ENCODE measurements at regions not wholly inside any gene's neighbourhood (a gene's known extent, or its start where the extent isn't known, plus 50 kb on each side); places are given as distances from the start of the nearest gene placed in this dataset.
"Not testable (repeated sequence)": the region's sequence is repeated elsewhere in the genome, so short reads cannot be mapped to it uniquely, and the experiment has no call there.

DNA sequence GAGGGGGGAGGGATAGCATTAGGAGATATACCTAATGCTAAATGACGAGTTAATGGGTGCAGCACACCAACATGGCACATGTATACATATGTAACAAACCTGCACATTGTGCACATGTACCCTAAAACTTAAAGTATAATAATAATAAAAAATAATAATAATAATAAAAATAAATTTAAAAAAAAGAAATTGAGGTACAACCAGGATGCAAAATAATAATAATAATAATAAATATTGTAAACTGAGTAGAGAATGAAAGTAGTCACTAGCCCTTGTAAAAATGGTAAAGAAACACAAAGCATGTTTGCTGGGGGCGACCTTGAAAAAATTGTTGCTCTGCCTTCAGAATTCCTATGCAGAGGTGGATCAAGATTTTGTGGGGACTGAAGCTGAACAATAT lies 249.7 kb upstream of the RBMS3 start:
- not testable (repeated sequence) for H2BK15ac ChIP-seq (ENCODE audit: low read length); DNase-seq (ENCODE audit: low spot score); H3K27me3 ChIP-seq (ENCODE audit: control insufficient read depth in 3 of 3, insufficient read depth in 3 of 3, low read depth in 1 of 3, low read length in 3 of 3); H3K4me1 ChIP-seq (ENCODE audit: control insufficient read depth in 2 of 2, insufficient read depth in 1 of 2, low read depth in 1 of 2, low read length in 2 of 2); H2BK5ac ChIP-seq (ENCODE audit: low read length); H3K4me2 ChIP-seq (ENCODE audit: insufficient read depth, low read length, poor library complexity, severe bottlenecking); H2AK5ac ChIP-seq (ENCODE audit: low read depth, low read length); H2BK12ac ChIP-seq (ENCODE audit: low read length); H4K91ac ChIP-seq (ENCODE audit: low read depth, low read length, poor library complexity); H3K23ac ChIP-seq (ENCODE audit: low read depth, low read length, poor library complexity); H3K14ac ChIP-seq (ENCODE audit: low read length); H4K8ac ChIP-seq (ENCODE audit: low read depth, low read length); H3K9me3 ChIP-seq (replicated peaks in 1 of 2; ENCODE audit: control insufficient read depth in 2 of 2, insufficient read depth in 1 of 2, low read depth in 1 of 2, low read length in 2 of 2); H3K79me1 ChIP-seq (ENCODE audit: low read depth, low read length); H2AFZ ChIP-seq (ENCODE audit: low read length); H3K18ac ChIP-seq (ENCODE audit: low read length); H3K4me3 ChIP-seq (ENCODE audit: low read length in 2 of 2); H3K27ac ChIP-seq (replicated peaks; ENCODE audit: low read length); H3K36me3 ChIP-seq (replicated peaks in 1 of 2; ENCODE audit: control insufficient read depth in 2 of 2, insufficient read depth in 2 of 2, low read length in 2 of 2); H2BK120ac ChIP-seq (ENCODE audit: low read depth, low read length); H3K4ac ChIP-seq (ENCODE audit: low read length); H3K9ac ChIP-seq (ENCODE audit: low read depth, low read length, poor library complexity)
- WGBS, 2 donors (ENCODE audit: extremely low coverage in 2 of 2, insufficient read length in 2 of 2, insufficient replicate concordance in 1 of 2): no CpG with 5 or more reads among the region's 2 CpGs

DNA sequence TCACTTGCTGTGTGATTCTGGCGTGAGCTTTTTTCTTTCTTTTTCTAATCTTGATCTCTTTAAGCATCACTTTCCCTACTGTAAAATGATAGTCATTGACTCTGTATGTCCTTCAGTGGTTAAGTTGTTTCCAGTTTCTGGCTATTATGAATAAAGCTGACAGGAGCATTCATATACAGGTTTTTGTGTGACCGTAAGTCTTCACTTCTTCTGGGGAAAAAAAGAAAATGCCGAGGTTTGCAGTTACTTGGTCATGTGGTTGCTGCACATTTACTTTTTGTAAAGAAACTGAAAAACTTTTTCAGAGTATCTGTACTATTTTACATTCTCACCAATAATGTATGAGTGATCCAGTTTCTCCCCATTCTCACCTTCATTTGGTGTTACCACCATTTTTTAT lies 247.4 kb upstream of the RBMS3 start:
- H3K4me2 ChIP-seq (ENCODE audit: insufficient read depth, low read length, poor library complexity, severe bottlenecking): no peak overlapping the region
- WGBS, 2 donors (ENCODE audit: extremely low coverage in 2 of 2, insufficient read length in 2 of 2, insufficient replicate concordance in 1 of 2): no CpG with 5 or more reads among the region's 3 CpGs

DNA sequence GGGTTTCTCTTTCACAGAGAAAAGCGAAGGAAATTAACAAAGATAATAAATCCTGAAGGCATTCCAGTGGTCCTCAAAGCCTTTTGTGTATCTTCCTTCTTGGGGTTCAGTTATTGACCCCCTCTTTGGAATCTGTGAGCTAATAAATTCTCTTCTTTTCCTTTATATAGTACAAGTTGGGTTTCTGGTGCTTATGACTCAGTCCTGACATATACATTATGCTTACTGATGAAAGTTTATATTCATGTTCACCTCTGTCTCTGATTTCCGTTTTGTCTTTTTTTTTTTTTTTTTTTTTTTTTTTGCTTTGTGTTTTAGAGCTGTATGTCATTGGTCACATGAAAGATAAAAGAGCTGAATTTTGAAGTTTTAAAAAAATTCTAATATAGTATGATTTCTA lies 230.7 kb upstream of the RBMS3 start:
- no peak overlapping the region for H2BK15ac ChIP-seq (ENCODE audit: low read length)
- no peak overlapping the region for H2AK5ac ChIP-seq (ENCODE audit: low read depth, low read length)
- no peaks in the 10 kb centered on the region for H3K36me3 ChIP-seq (replicated peaks in 1 of 2; ENCODE audit: control insufficient read depth in 2 of 2, insufficient read depth in 2 of 2, low read length in 2 of 2)
- H3K4ac ChIP-seq (ENCODE audit: low read length): no peak overlapping the region
- no peak overlapping the region for H3K14ac ChIP-seq (ENCODE audit: low read length)
- no peak overlapping the region for H4K91ac ChIP-seq (ENCODE audit: low read depth, low read length, poor library complexity)
- no peaks in the 10 kb centered on the region for H3K79me1 ChIP-seq (ENCODE audit: low read depth, low read length)
- H2BK12ac ChIP-seq (ENCODE audit: low read length): no peak overlapping the region
- H3K27ac ChIP-seq (replicated peaks; ENCODE audit: low read length): no peak overlapping the region
- no peak overlapping the region for H3K4me2 ChIP-seq (ENCODE audit: insufficient read depth, low read length, poor library complexity, severe bottlenecking)
- H3K9ac ChIP-seq (ENCODE audit: low read depth, low read length, poor library complexity): no peak overlapping the region
- no peaks in the 10 kb centered on the region for H3K27me3 ChIP-seq (ENCODE audit: control insufficient read depth in 3 of 3, insufficient read depth in 3 of 3, low read depth in 1 of 3, low read length in 3 of 3)
- no peak for DNase-seq (ENCODE audit: low spot score)
- no peak overlapping the region for H3K4me3 ChIP-seq (ENCODE audit: low read length in 2 of 2)
- H3K9me3 ChIP-seq (replicated peaks in 1 of 2; ENCODE audit: control insufficient read depth in 2 of 2, insufficient read depth in 1 of 2, low read depth in 1 of 2, low read length in 2 of 2): no peaks in the 10 kb centered on the region
- no peak overlapping the region for H2BK5ac ChIP-seq (ENCODE audit: low read length)
- WGBS, 2 donors (ENCODE audit: extremely low coverage in 2 of 2, insufficient read length in 2 of 2, insufficient replicate concordance in 1 of 2): no CpG with 5 or more reads among the region's 2 CpGs
- no peak overlapping the region for H4K8ac ChIP-seq (ENCODE audit: low read depth, low read length)
- H3K18ac ChIP-seq (ENCODE audit: low read length): no peak overlapping the region
- no peak overlapping the region for H2BK120ac ChIP-seq (ENCODE audit: low read depth, low read length)
- no peak overlapping the region for H2AFZ ChIP-seq (ENCODE audit: low read length)
- no peaks in the 10 kb centered on the region for H3K4me1 ChIP-seq (ENCODE audit: control insufficient read depth in 2 of 2, insufficient read depth in 1 of 2, low read depth in 1 of 2, low read length in 2 of 2)
- no peak overlapping the region for H3K23ac ChIP-seq (ENCODE audit: low read depth, low read length, poor library complexity)

More for the DNA sequence above, 247.4 kb upstream of the RBMS3 start:
- Histone ChIP-seq H3K18ac (ENCODE audit: low read length) (no peak overlapping the region), H3K9me3 (replicated peaks in 1 of 2; ENCODE audit: control insufficient read depth in 2 of 2, insufficient read depth in 1 of 2, low read depth in 1 of 2, low read length in 2 of 2) (no peaks in the 10 kb centered on the region), H3K4ac (ENCODE audit: low read length) (no peak overlapping the region), H2AFZ (ENCODE audit: low read length) (no peak overlapping the region), H3K36me3 (replicated peaks in 1 of 2; ENCODE audit: control insufficient read depth in 2 of 2, insufficient read depth in 2 of 2, low read length in 2 of 2) (no peaks in the 10 kb centered on the region), H3K9ac (ENCODE audit: low read depth, low read length, poor library complexity) (no peak overlapping the region), H2BK12ac (ENCODE audit: low read length) (no peak overlapping the region), H3K23ac (ENCODE audit: low read depth, low read length, poor library complexity) (no peak overlapping the region), H3K27ac (replicated peaks; ENCODE audit: low read length) (no peak overlapping the region), H3K27me3 (ENCODE audit: control insufficient read depth in 3 of 3, insufficient read depth in 3 of 3, low read depth in 1 of 3, low read length in 3 of 3) (no peaks in the 10 kb centered on the region), H2BK120ac (ENCODE audit: low read depth, low read length) (no peak overlapping the region), H3K4me3 (ENCODE audit: low read length in 2 of 2) (no peak overlapping the region), H4K91ac (ENCODE audit: low read depth, low read length, poor library complexity) (no peak overlapping the region), H3K4me1 (ENCODE audit: control insufficient read depth in 2 of 2, insufficient read depth in 1 of 2, low read depth in 1 of 2, low read length in 2 of 2) (no peaks in the 10 kb centered on the region), H4K8ac (ENCODE audit: low read depth, low read length) (no peak overlapping the region), H2AK5ac (ENCODE audit: low read depth, low read length) (no peak overlapping the region), H3K14ac (ENCODE audit: low read length) (no peak overlapping the region), H3K79me1 (ENCODE audit: low read depth, low read length) (no peaks in the 10 kb centered on the region), H2BK5ac (ENCODE audit: low read length) (no peak overlapping the region), H2BK15ac (ENCODE audit: low read length) (no peak overlapping the region)
- no peak for DNase-seq (ENCODE audit: low spot score)

DNA sequence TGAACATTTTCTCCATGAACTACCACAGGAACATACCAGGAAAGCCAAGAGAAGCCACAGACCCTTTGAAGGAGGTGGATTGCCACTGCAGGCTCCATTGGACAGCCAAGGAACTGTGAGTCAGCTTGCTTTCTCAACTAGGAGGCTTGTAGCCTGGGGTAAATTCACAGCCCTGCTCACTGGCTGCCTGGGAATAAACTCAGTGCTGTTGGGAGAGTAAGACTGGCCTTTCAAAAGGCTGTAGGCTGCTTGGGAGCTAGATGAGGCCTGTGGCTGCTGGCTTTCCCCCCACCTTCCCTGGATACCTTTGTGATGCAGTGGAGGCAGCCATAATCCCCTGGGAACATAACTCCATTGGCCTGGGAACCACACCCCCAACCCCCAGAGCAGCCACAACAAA lies 223.5 kb upstream of the RBMS3 start:
- no peak overlapping the region for H2AK5ac ChIP-seq (ENCODE audit: low read depth, low read length)
- H3K4me1 ChIP-seq (ENCODE audit: control insufficient read depth in 2 of 2, insufficient read depth in 1 of 2, low read depth in 1 of 2, low read length in 2 of 2): peaks cover 0 to 3% of the 10 kb centered on the region in 2 donors
- no peak overlapping the region for H2BK120ac ChIP-seq (ENCODE audit: low read depth, low read length)
- H2BK5ac ChIP-seq (ENCODE audit: low read length): no peak overlapping the region
- H2BK15ac ChIP-seq (ENCODE audit: low read length): no peak overlapping the region
- no peak overlapping the region for H3K4ac ChIP-seq (ENCODE audit: low read length)
- H4K91ac ChIP-seq (ENCODE audit: low read depth, low read length, poor library complexity): no peak overlapping the region
- peaks cover 0 to 7% of the 10 kb centered on the region in 2 donors for H3K9me3 ChIP-seq (replicated peaks in 1 of 2; ENCODE audit: control insufficient read depth in 2 of 2, insufficient read depth in 1 of 2, low read depth in 1 of 2, low read length in 2 of 2)
- H3K14ac ChIP-seq (ENCODE audit: low read length): no peak overlapping the region
- no peak overlapping the region for H3K4me3 ChIP-seq (ENCODE audit: low read length in 2 of 2)
- no peak overlapping the region for H3K23ac ChIP-seq (ENCODE audit: low read depth, low read length, poor library complexity)
- no peak overlapping the region for H4K8ac ChIP-seq (ENCODE audit: low read depth, low read length)
- DNase-seq (ENCODE audit: low spot score): no peak
- no peaks in the 10 kb centered on the region for H3K36me3 ChIP-seq (replicated peaks in 1 of 2; ENCODE audit: control insufficient read depth in 2 of 2, insufficient read depth in 2 of 2, low read length in 2 of 2)
- no peaks in the 10 kb centered on the region for H3K79me1 ChIP-seq (ENCODE audit: low read depth, low read length)
- H3K18ac ChIP-seq (ENCODE audit: low read length): peak overlapping the region; percentile 15
- peak overlapping the region; percentile 1 for H2AFZ ChIP-seq (ENCODE audit: low read length)
- H3K27me3 ChIP-seq (ENCODE audit: control insufficient read depth in 3 of 3, insufficient read depth in 3 of 3, low read depth in 1 of 3, low read length in 3 of 3): no peaks in the 10 kb centered on the region
- no peak overlapping the region for H3K4me2 ChIP-seq (ENCODE audit: insufficient read depth, low read length, poor library complexity, severe bottlenecking)
- H2BK12ac ChIP-seq (ENCODE audit: low read length): no peak overlapping the region
- no peak overlapping the region for H3K27ac ChIP-seq (replicated peaks; ENCODE audit: low read length)
- H3K9ac ChIP-seq (ENCODE audit: low read depth, low read length, poor library complexity): no peak overlapping the region
